Smooth muscle cell (in vitro differentiated cells): ENCODE measurements at regions not wholly inside any gene's neighbourhood (a gene's known extent, or its start where the extent isn't known, plus 50 kb on each side); places are given as distances from the start of the nearest gene placed in this dataset.

Experiments used
- DNase-seq: peaks from one replicate; lab custom pipeline; 2025; ENCODE audit not compliant: unreplicated experiment; lab: John Stamatoyannopoulos, UW
- H2AFZ ChIP-seq: fragments of 200-600 bp; sonication (generic); 2 replicates; pipeline ENCODE4 v1.6.0; 2016; ENCODE audit warnings: antibody characterized with exemption, low read depth, mild to moderate bottlenecking
- H3F3A ChIP-seq: fragments of 200-600 bp; sonication (generic); 2 replicates; pipeline ENCODE4 v1.6.0; 2017; ENCODE audit warnings: antibody characterized with exemption, low read depth
- H3K27ac ChIP-seq: fragments of 200-600 bp; sonication (generic); 2 replicates; pipeline ENCODE4 v1.5.1; 2016; ENCODE audit warnings: low read depth, mild to moderate bottlenecking
- H3K27me3 ChIP-seq: fragments of 200-600 bp; sonication (generic); 2 replicates; pipeline ENCODE4 v1.6.1; 2016; ENCODE audit warnings: low read depth, mild to moderate bottlenecking
- H3K36me3 ChIP-seq: fragments of 200-600 bp; sonication (generic); 2 replicates; pipeline ENCODE4 v1.5.1; 2016; ENCODE audit warnings: low read depth
- H3K4me1 ChIP-seq: fragments of 200-600 bp; sonication (generic); 2 replicates; pipeline ENCODE4 v1.5.1; 2016; ENCODE audit warnings: low read depth
- H3K4me2 ChIP-seq: fragments of 200-600 bp; sonication (generic); 2 replicates; pipeline ENCODE4 v1.6.0; 2016; ENCODE audit warnings: mild to moderate bottlenecking
- H3K4me3 ChIP-seq: fragments of 200-600 bp; sonication (generic); 2 replicates; pipeline ENCODE4 v1.5.1; 2016; ENCODE audit warnings: mild to moderate bottlenecking
- H3K79me2 ChIP-seq: fragments of 200-600 bp; sonication (generic); 2 replicates; pipeline ENCODE4 v1.6.0; 2016; ENCODE audit warnings: low read depth, mild to moderate bottlenecking
- H3K9ac ChIP-seq: fragments of 200-600 bp; sonication (generic); 2 replicates; pipeline ENCODE4 v1.6.0; 2016; ENCODE audit warnings: low read depth
- H3K9me3 ChIP-seq: fragments of 200-600 bp; sonication (generic); replicated peaks from 2 replicates; pipeline ENCODE4 v1.5.1; 2016; ENCODE audit warnings: low read depth
- H4K20me1 ChIP-seq: fragments of 200-600 bp; sonication (generic); 2 replicates; pipeline ENCODE4 v1.6.0; 2016; ENCODE audit warnings: low read depth
- CTCF ChIP-seq: fragments of 200-600 bp; sonication (generic); IDR thresholded peaks from 2 replicates; pipeline ENCODE4 v1.5.1; 2017; ENCODE audit warnings: borderline replicate concordance, mild to moderate bottlenecking, antibody characterized with exemption; ENCODE audit not compliant: insufficient read depth, poor library complexity, severe bottlenecking
- WGBS: methylation state at CpG from one replicate; pipeline ENCODE4 v1.1.7; 2016; ENCODE audit warnings: low lambda C conversion rate; 5-methylcytosine and 5-hydroxymethylcytosine counted together

GRCh38 chr13:61261746-61262472 lies 153.7 kb downstream of the PCDH20 start:
- H3K4me2 ChIP-seq = no peak overlapping the region
- no peak overlapping the region for H3K27ac ChIP-seq
- no peak overlapping the region for H3K9ac ChIP-seq
- DNase-seq = no peak
- H3F3A ChIP-seq = no peaks in the 10 kb centered on the region
- H4K20me1 ChIP-seq = no peaks in the 10 kb centered on the region
- H3K36me3 ChIP-seq = no peaks in the 10 kb centered on the region
- H3K27me3 ChIP-seq = no peaks in the 10 kb centered on the region
- H3K79me2 ChIP-seq = no peaks in the 10 kb centered on the region
- H2AFZ ChIP-seq = no peak overlapping the region
- no peak for TF ChIP-seq CTCF
- WGBS = 89% methylated on average over 4 of the region's 4 CpGs
- H3K9me3 ChIP-seq = no peaks in the 10 kb centered on the region
- no peaks in the 10 kb centered on the region for H3K4me1 ChIP-seq
- H3K4me3 ChIP-seq = no peak overlapping the region

- no peak for DNase-seq
- Histone ChIP-seq H4K20me1 (no peaks in the 10 kb centered on the region), H3K4me1 (no peaks in the 10 kb centered on the region), H3K4me2 (no peak overlapping the region), H2AFZ (no peak overlapping the region), H3K79me2 (no peaks in the 10 kb centered on the region), H3K36me3 (no peaks in the 10 kb centered on the region), H3K9ac (no peak overlapping the region), H3K4me3 (no peak overlapping the region), H3K27me3 (no peaks in the 10 kb centered on the region), H3K27ac (no peak overlapping the region), H3F3A (no peaks in the 10 kb centered on the region), H3K9me3 (no peaks in the 10 kb centered on the region)
- no peak for TF ChIP-seq CTCF
Measured at GRCh38 chr13:61258185-61258584, 157.5 kb downstream of the PCDH20 start.

DNA sequence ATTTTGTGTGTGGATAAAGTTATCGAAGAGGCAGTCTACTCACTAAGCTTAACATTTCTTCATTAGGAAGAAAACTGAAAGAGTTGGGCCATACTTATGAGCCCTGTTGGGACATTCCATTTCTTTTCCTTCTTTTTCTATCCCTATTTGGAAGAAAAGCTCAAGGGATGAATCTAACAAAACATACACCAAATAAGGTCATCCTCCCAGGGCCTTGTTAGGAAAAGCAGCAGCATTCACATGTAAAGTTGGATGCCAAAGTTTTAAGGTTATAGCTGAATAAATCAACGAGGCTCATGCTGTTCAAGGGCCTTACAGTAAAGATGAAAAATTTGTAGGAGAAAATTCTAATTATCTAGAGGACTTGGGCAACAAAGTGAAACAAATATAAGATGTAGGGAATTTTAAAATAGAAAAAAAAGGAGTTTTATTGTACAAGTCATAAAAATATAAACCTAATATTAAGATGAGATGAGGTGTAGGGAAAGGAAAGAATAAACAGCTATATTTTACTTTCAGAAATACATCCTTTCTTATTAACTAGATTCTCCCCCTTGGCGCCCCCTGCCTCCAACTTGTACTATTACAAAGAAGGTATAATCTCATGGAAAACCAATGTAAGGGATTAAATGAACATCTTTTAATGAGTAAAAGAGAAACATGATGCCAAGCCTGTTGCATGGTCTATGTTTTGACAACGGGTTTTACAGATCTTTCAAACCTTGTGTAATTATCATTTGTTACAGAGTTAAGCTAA lies 160.4 kb downstream of the PCDH20 start:
- no peak overlapping the region for H3K4me3 ChIP-seq
- H3K27me3 ChIP-seq = no peaks in the 10 kb centered on the region
- H3K9ac ChIP-seq = no peak overlapping the region
- no peaks in the 10 kb centered on the region for H3F3A ChIP-seq
- no peak overlapping the region for H3K4me2 ChIP-seq
- H3K27ac ChIP-seq = no peak overlapping the region
- H3K4me1 ChIP-seq = no peaks in the 10 kb centered on the region
- H3K9me3 ChIP-seq = no peaks in the 10 kb centered on the region
- TF ChIP-seq CTCF = peak; percentile 22
- 71% methylated on average over 4 of the region's 4 CpGs for WGBS
- peak overlapping the region; percentile 21 for H2AFZ ChIP-seq
- no peaks in the 10 kb centered on the region for H4K20me1 ChIP-seq
- no peaks in the 10 kb centered on the region for H3K79me2 ChIP-seq
- no peaks in the 10 kb centered on the region for H3K36me3 ChIP-seq
- no peak for DNase-seq
